NB4 (cell line): ENCODE measurements at regions not wholly inside any gene's neighbourhood (a gene's known extent, or its start where the extent isn't known, plus 50 kb on each side); places are given as distances from the start of the nearest gene placed in this dataset.

ENCODE experiments used
- MYC ChIP-seq: IDR thresholded peaks from 2 replicates; pipeline ENCODE4 v1.6.1; 2011; ENCODE audit warnings: low read depth, low read length
- POLR2A ChIP-seq: IDR thresholded peaks from 2 replicates; pipeline ENCODE4 v1.6.1; 2011; ENCODE audit warnings: mild to moderate bottlenecking; ENCODE audit not compliant: insufficient read length; ENCODE audit errors: extremely low read depth
- TF ChIP-seq, protein P1 (sequence below): IDR thresholded peaks from one replicate; pipeline ENCODE4 v1.5.1; 2012; ENCODE audit warnings: low read depth, low read length

DNA sequence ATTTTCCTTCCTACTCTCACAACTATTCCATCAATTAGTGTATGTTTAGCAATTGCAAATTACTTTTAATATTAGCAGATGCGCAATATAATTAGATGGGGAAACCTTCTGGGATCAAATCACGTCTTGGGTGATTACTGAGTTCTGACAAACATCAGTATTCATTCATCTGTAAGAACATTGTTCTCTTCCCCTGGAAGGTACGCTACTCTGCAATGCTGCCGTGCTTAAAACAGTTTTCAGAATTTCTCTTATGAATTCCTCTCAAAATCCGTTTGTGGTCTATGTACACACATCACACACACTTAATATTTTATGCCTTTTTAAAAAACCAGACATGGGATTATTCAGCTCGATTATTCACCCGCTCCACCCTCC, 237.5 kb upstream of the NEBL start:
- TF ChIP-seq, protein P1, sequence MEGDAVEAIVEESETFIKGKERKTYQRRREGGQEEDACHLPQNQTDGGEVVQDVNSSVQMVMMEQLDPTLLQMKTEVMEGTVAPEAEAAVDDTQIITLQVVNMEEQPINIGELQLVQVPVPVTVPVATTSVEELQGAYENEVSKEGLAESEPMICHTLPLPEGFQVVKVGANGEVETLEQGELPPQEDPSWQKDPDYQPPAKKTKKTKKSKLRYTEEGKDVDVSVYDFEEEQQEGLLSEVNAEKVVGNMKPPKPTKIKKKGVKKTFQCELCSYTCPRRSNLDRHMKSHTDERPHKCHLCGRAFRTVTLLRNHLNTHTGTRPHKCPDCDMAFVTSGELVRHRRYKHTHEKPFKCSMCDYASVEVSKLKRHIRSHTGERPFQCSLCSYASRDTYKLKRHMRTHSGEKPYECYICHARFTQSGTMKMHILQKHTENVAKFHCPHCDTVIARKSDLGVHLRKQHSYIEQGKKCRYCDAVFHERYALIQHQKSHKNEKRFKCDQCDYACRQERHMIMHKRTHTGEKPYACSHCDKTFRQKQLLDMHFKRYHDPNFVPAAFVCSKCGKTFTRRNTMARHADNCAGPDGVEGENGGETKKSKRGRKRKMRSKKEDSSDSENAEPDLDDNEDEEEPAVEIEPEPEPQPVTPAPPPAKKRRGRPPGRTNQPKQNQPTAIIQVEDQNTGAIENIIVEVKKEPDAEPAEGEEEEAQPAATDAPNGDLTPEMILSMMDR, result no peak
- TF ChIP-seq POLR2A (no peak), MYC (no peak)
